WTC11 (cell line): ENCODE measurements at regions not wholly inside any gene's neighbourhood (a gene's known extent, or its start where the extent isn't known, plus 50 kb on each side); places are given as distances from the start of the nearest gene placed in this dataset.

Experiments
- ATAC-seq: fragments of 200-7000 bp; cut with Tn5 transposase; 2 replicates; pipeline ENCODE4 v1.10.0; 2021; ENCODE audit warnings: mild to moderate bottlenecking, moderate library complexity
- CTCF ChIA-PET: fragments of 300-600 bp; sonication (Branson Sonifier 250); formaldehyde crosslinking; loops from one replicate; lab custom pipeline; 2021; ENCODE audit warnings: antibody characterized with exemption; lab: Charles Lee
- POLR2A ChIA-PET: fragments of 350-600 bp; sonication (Branson Sonifier 250); formaldehyde crosslinking; loops from one replicate; lab custom pipeline; 2021; ENCODE audit warnings: antibody characterized with exemption; lab: Charles Lee
- DNase-seq: peaks from one replicate; pipeline ENCODE4 v3.0.0; 2021; ENCODE audit warnings: low spot score
- H3K27ac Mint-ChIP-seq: 2 replicates; pipeline ENCODE4 v1.8.0; 2021; ENCODE audit warnings: mixed read lengths
- H3K27me3 Mint-ChIP-seq: 2 replicates; pipeline ENCODE4 v1.8.0; 2021; ENCODE audit warnings: low read depth, mild to moderate bottlenecking, moderate library complexity, mixed read lengths
- H3K36me3 Mint-ChIP-seq: 2 replicates; pipeline ENCODE4 v1.8.0; 2021; ENCODE audit warnings: mixed read lengths
- H3K4me1 Mint-ChIP-seq: 2 replicates; pipeline ENCODE4 v1.8.0; 2022; ENCODE audit warnings: mixed read lengths
- H3K4me3 Mint-ChIP-seq: 2 replicates; pipeline ENCODE4 v1.8.0; 2021; ENCODE audit warnings: mild to moderate bottlenecking, moderate library complexity, mixed read lengths
- H3K9me3 Mint-ChIP-seq: 2 replicates; pipeline ENCODE4 v1.8.0; 2021; ENCODE audit warnings: mixed read lengths
- AFF4 ChIP-seq: sonication (generic); formaldehyde crosslinking; IDR thresholded peaks from 2 replicates; pipeline ENCODE4 v1.8.1; 2023; ENCODE audit warnings: mild to moderate bottlenecking, missing genetic modification reagents, borderline replicate concordance
- AR ChIP-seq: fragments of 250-450 bp; sonication (Bioruptor Pico); IDR thresholded peaks from 2 replicates; pipeline ENCODE4 v1.9.0; 2021; ENCODE audit warnings: mild to moderate bottlenecking
- ELF4 ChIP-seq: sonication (generic); formaldehyde crosslinking; IDR thresholded peaks from 2 replicates; pipeline ENCODE4 v1.8.1; 2022; ENCODE audit warnings: low read depth, mild to moderate bottlenecking, moderate library complexity, missing genetic modification reagents
- ERG ChIP-seq: fragments of 250-450 bp; sonication (Bioruptor Pico); IDR thresholded peaks from 2 replicates; pipeline ENCODE4 v1.8.0; 2021; ENCODE audit warnings: mild to moderate bottlenecking
- FOXJ3 ChIP-seq: sonication (generic); formaldehyde crosslinking; IDR thresholded peaks from 2 replicates; pipeline ENCODE4 v1.9.0; 2021; ENCODE audit warnings: missing genetic modification reagents, mild to moderate bottlenecking, borderline replicate concordance
- NR3C1 ChIP-seq: sonication (generic); formaldehyde crosslinking; conservative IDR thresholded peaks from 2 replicates; pipeline ENCODE4 v1.8.1; 2023; ENCODE audit warnings: low read depth, mild to moderate bottlenecking, missing genetic modification reagents
- SMAD4 ChIP-seq: sonication (generic); formaldehyde crosslinking; IDR thresholded peaks from 2 replicates; pipeline ENCODE4 v1.8.0; 2022; ENCODE audit warnings: mild to moderate bottlenecking, missing genetic modification reagents
- STAT6 ChIP-seq: sonication (generic); formaldehyde crosslinking; conservative IDR thresholded peaks from 2 replicates; pipeline ENCODE4 v1.8.1; 2023; ENCODE audit warnings: mild to moderate bottlenecking, low read depth, missing genetic modification reagents, moderate library complexity
- TCF7 ChIP-seq: sonication (generic); formaldehyde crosslinking; IDR thresholded peaks from 2 replicates; pipeline ENCODE4 v1.8.0; 2022; ENCODE audit warnings: mild to moderate bottlenecking, low read depth, missing genetic modification reagents, moderate library complexity
- USF2 ChIP-seq: sonication (generic); formaldehyde crosslinking; IDR thresholded peaks from 2 replicates; pipeline ENCODE4 v1.8.1; 2023; ENCODE audit warnings: mild to moderate bottlenecking, missing genetic modification reagents, moderate library complexity
- ZNF263 ChIP-seq: sonication (generic); formaldehyde crosslinking; IDR thresholded peaks from 2 replicates; pipeline ENCODE4 v1.8.1; 2022; ENCODE audit warnings: low read depth, mild to moderate bottlenecking, moderate library complexity, missing genetic modification reagents
- ZNF512 ChIP-seq: sonication (generic); formaldehyde crosslinking; IDR thresholded peaks from 2 replicates; pipeline ENCODE4 v1.8.1; 2022; ENCODE audit warnings: missing genetic modification reagents, borderline replicate concordance
- ZNF532 ChIP-seq: fragments of 250-450 bp; sonication (Bioruptor Pico); IDR thresholded peaks from 2 replicates; pipeline ENCODE4 v1.9.0; 2021; ENCODE audit warnings: mild to moderate bottlenecking, borderline replicate concordance
- ZNF671 ChIP-seq: fragments of 250-450 bp; sonication (Bioruptor Pico); IDR thresholded peaks from 2 replicates; pipeline ENCODE4 v1.8.0; 2021; ENCODE audit warnings: mild to moderate bottlenecking
- ZSCAN18 ChIP-seq: fragments of 250-450 bp; sonication (Bioruptor Pico); IDR thresholded peaks from 2 replicates; pipeline ENCODE4 v2.1.2; 2022; ENCODE audit warnings: mild to moderate bottlenecking, moderate library complexity

- no peak for TF ChIP-seq SMAD4 (CRISPR knock-in tag)
- TF ChIP-seq FOXJ3 (CRISPR knock-in tag), result no peak
- no peak for TF ChIP-seq ERG (CRISPR knock-in tag)
- TF ChIP-seq STAT6 (CRISPR knock-in tag), result no peak
- TF ChIP-seq AR, result no peak
- no peak for TF ChIP-seq ZNF671 (CRISPR knock-in tag)
- no peak for TF ChIP-seq ELF4 (CRISPR knock-in tag)
- no peak for TF ChIP-seq TCF7 (CRISPR knock-in tag)
Observed at GRCh38 chr3:59411694-59412093, 361.9 kb upstream of the CFAP20DC start (continued).

GRCh38 chr3:59411186-59411585, 361.4 kb upstream of the CFAP20DC start:
- no peaks in the 10 kb centered on the region for H3K4me1 Mint-ChIP-seq
- CTCF ChIA-PET, result no interaction called here
- no peak for TF ChIP-seq ZNF532
- TF ChIP-seq ZNF263, result no peak
- TF ChIP-seq ZNF671 (CRISPR knock-in tag), result no peak
- no peak for TF ChIP-seq ZSCAN18 (CRISPR knock-in tag)
- no peak for TF ChIP-seq NR3C1 (CRISPR knock-in tag)
- no peak for TF ChIP-seq USF2 (CRISPR knock-in tag)
- TF ChIP-seq AFF4 (CRISPR knock-in tag), result no peak
- no peak for TF ChIP-seq ZNF512 (CRISPR knock-in tag)

More at GRCh38 chr3:59411186-59411585, 361.4 kb upstream of the CFAP20DC start:
- no peak overlapping the region for H3K27ac Mint-ChIP-seq
- peaks cover 3% of the 10 kb centered on the region; the same call in 1 of the 2 replicates for H3K27me3 Mint-ChIP-seq
- H3K4me3 Mint-ChIP-seq, result no peak overlapping the region
- POLR2A ChIA-PET, result no interaction called here
- no peaks in the 10 kb centered on the region for H3K9me3 Mint-ChIP-seq
- ATAC-seq, result no peak
- no peak for DNase-seq
- no peaks in the 10 kb centered on the region for H3K36me3 Mint-ChIP-seq
